ENCODE measurements at regions not wholly inside any gene's neighbourhood (a gene's known extent, or its start where the extent isn't known, plus 50 kb on each side); places are given as distances from the start of the nearest gene placed in this dataset.

DNA sequence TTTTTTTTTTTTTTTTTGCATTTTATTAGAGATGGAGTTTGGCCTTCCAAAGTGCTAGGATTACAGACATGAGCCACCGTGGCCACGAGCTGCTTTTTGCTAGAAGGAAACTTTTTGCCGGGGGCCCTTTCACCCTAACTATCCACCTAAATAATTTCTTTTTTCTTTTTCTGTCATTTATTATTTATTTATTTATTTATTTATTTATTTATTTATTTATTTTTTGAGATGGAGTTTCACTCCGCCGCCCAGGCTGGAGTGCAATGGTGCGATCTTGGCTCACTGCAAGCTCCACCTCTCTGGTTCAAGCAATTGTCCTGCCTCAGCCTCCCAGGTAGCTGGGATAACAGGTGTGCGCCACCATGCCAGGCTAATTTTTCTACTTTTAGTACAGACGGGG lies 303.9 kb downstream of the ASMT start:
- 93% methylated on average over 8 of the region's 8 CpGs for WGBS (ENCODE audit: missing lambda C conversion rate)
- DNase-seq (ENCODE audit: low read depth in 1 of 2, low spot score in 1 of 2) (no peak), FAIRE-seq (no peak), ATAC-seq (no peak)
- POLR2A ChIA-PET = no interaction called here
- no peaks in the 10 kb centered on the region for H3K9me3 ChIP-seq
- no peaks in the 10 kb centered on the region for H3K4me1 ChIP-seq
- TF ChIP-seq HOXA7 (CRISPR knock-in tag; IDR thresholded peaks at IDR 0.05) = no peak
- TF ChIP-seq TFCP2L1 (CRISPR knock-in tag; IDR thresholded peaks at IDR 0.05) = no peak
- TF ChIP-seq BHLHE40 (IDR thresholded peaks at IDR 0.05; ENCODE audit: low read depth, low read length) = no peak
- TF ChIP-seq, protein P1, sequence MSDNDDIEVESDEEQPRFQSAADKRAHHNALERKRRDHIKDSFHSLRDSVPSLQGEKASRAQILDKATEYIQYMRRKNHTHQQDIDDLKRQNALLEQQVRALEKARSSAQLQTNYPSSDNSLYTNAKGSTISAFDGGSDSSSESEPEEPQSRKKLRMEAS (IDR thresholded peaks at IDR 0.05) = no peak
- TF ChIP-seq GATA3 (IDR thresholded peaks at IDR 0.05; ENCODE audit: borderline replicate concordance) = no peak
- TF ChIP-seq ZC3H11A (IDR thresholded peaks at IDR 0.05) = peak; percentile 36; the same call in 1 of the 2 replicates
- no peak for TF ChIP-seq CEBPB (IDR thresholded peaks at IDR 0.05)
- H3K27ac ChIP-seq = no peak overlapping the region
- CTCF ChIA-PET = no interaction called here
- no peak overlapping the region for H3K4me2 ChIP-seq
- H3K4me3 ChIP-seq = no peak overlapping the region

DNA sequence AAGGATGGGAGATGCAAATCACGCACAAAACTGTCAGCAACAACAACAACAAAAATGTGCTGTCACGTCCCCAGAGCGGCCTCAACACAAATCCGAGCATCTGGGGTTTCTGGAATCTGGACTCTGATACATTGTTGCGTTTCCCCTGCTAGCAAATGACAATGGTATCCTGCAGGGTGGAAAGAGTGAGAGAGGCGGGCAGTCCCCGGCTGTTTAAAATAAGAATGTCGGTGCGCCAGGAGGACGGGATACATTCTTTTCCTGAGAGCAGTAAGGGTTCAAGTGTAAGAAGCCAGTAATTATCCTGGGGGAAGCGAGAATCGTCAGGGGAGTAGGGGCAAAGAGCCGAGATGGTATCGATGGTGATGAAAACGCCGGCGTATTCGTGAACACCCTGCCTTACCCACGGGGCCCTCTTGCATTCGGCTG lies 310.2 kb downstream of the ASMT start:
- no peak for ATAC-seq
- CTCF ChIA-PET = no interaction called here
- no peak for DNase-seq (ENCODE audit: low read depth in 1 of 2, low spot score in 1 of 2)
- H3K27ac ChIP-seq = no peak overlapping the region
- no peak overlapping the region for H3K4me3 ChIP-seq
- H3K4me1 ChIP-seq = no peaks in the 10 kb centered on the region
- 73% methylated on average over 20 of the region's 20 CpGs for WGBS (ENCODE audit: missing lambda C conversion rate)
- POLR2A ChIA-PET = no interaction called here
- no peak for FAIRE-seq
- TF ChIP-seq FOSL2 (IDR thresholded peaks at IDR 0.05) = no peak
- TF ChIP-seq FOSL2 (CRISPR knock-in tag; IDR thresholded peaks at IDR 0.05) = no peak
- TF ChIP-seq TP53 (CRISPR knock-in tag; IDR thresholded peaks at IDR 0.05) = no peak
- no peak for TF ChIP-seq RARB (CRISPR knock-in tag; IDR thresholded peaks at IDR 0.05)
- no peak for TF ChIP-seq RFX5 (IDR thresholded peaks at IDR 0.05)
- no peak for TF ChIP-seq FOXS1 (CRISPR knock-in tag; IDR thresholded peaks at IDR 0.05)
- TF ChIP-seq NFE2L2 (conservative IDR thresholded peaks at IDR 0.05; ENCODE audit: low read length) = no peak
- TF ChIP-seq HOXA7 (CRISPR knock-in tag; IDR thresholded peaks at IDR 0.05) = no peak
- no peaks in the 10 kb centered on the region for H3K9me3 ChIP-seq
- H3K4me2 ChIP-seq = no peak overlapping the region

DNA sequence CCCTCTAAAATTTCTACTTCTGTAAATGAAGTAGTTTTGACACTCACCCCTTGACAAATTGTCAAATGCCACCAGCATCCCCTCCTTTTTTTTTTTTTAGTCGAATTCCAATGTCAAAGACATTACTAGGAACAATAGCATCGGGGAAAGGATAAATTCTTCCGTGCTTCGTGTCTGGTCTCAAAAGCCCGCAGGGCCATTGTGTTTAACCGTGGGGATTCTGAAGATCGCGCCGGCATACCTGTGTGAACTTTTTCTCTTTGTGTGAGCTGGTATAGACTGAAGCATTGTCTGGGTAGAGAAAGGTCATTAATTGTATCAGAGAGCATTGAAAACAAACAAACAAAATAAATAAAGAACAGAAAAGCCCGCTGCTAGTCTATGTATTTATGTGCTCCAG lies 313.9 kb downstream of the ASMT start:
- 87% methylated on average over 10 of the region's 10 CpGs for whole genome bisulfite sequencing (ENCODE audit: missing lambda C conversion rate)
- H3K9me3 ChIP-seq = no peaks in the 10 kb centered on the region
- no peaks in the 10 kb centered on the region for H3K4me1 ChIP-seq
- ChIA-PET POLR2A (no interaction called here), CTCF (no interaction called here)
- DNase-seq (ENCODE audit: low read depth in 1 of 2, low spot score in 1 of 2) (no peak), ATAC-seq (no peak), FAIRE-seq (no peak)
- TF ChIP-seq KDM1A (IDR thresholded peaks at IDR 0.05; ENCODE audit: low read depth) (no peak), NFE2L2 (conservative IDR thresholded peaks at IDR 0.05; ENCODE audit: low read length) (no peak), TFCP2L1 (CRISPR knock-in tag; IDR thresholded peaks at IDR 0.05) (no peak), RAD21 (conservative IDR thresholded peaks at IDR 0.05 in 1 of 2, IDR thresholded peaks at IDR 0.05 in 1 of 2) (no peak), SREBF2 (IDR thresholded peaks at IDR 0.05) (no peak), ZNF302 (CRISPR knock-in tag; IDR thresholded peaks at IDR 0.05) (no peak), MYC (IDR thresholded peaks at IDR 0.05; ENCODE audit: borderline replicate concordance, low read length) (no peak), ZC3H11A (IDR thresholded peaks at IDR 0.05) (no peak), FOSL2 (IDR thresholded peaks at IDR 0.05) (no peak), FOSL2 (CRISPR knock-in tag; IDR thresholded peaks at IDR 0.05) (no peak), CBX2 (IDR thresholded peaks at IDR 0.05; ENCODE audit: borderline replicate concordance, low read depth) (no peak)
- TF ChIP-seq, protein P2, sequence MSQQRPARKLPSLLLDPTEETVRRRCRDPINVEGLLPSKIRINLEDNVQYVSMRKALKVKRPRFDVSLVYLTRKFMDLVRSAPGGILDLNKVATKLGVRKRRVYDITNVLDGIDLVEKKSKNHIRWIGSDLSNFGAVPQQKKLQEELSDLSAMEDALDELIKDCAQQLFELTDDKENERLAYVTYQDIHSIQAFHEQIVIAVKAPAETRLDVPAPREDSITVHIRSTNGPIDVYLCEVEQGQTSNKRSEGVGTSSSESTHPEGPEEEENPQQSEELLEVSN (IDR thresholded peaks at IDR 0.05; ENCODE audit: borderline replicate concordance, low read depth) = no peak
- H3K4me2 ChIP-seq = no peak overlapping the region
- no peak overlapping the region for H3K27ac ChIP-seq
- no peak overlapping the region for H3K4me3 ChIP-seq

DNA sequence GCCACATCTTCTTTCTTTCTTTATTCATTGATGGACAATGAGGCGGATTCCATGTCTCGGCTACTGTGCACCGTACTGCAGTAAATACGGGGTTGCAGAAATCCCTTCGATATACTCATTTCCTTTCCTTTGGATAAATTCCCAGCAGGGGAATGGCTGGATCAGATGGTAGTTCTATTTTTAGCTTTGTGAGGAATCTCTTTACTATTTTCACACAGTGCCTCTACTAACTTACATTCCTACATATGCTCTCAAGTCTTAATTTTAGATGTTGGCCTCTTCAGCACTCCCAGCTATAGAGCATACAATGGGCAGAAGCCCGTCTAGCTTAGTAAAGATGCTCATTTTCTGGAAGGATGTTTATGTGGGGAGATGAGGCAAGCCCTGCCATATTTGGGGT lies 317.4 kb downstream of the ASMT start:
- H3K4me1 ChIP-seq = no peaks in the 10 kb centered on the region
- no peak for TF ChIP-seq HOXB13 (CRISPR knock-in tag; IDR thresholded peaks at IDR 0.05; ENCODE audit: low read depth)
- ChIA-PET CTCF (no interaction called here), POLR2A (no interaction called here)
- ATAC-seq (no peak), FAIRE-seq (no peak), DNase-seq (ENCODE audit: low read depth in 1 of 2, low spot score in 1 of 2) (no peak)
- H3K4me2 ChIP-seq = no peak overlapping the region
- H3K27ac ChIP-seq = no peak overlapping the region
- WGBS (ENCODE audit: missing lambda C conversion rate) = 89% methylated on average over 6 of the region's 6 CpGs
- H3K4me3 ChIP-seq = no peak overlapping the region
- H3K9me3 ChIP-seq = no peaks in the 10 kb centered on the region
